HG02852 (cell line): ENCODE measurements at regions not wholly inside any gene's neighbourhood (a gene's known extent, or its start where the extent isn't known, plus 50 kb on each side); places are given as distances from the start of the nearest gene placed in this dataset.
"Not testable (repeated sequence)": the region's sequence is repeated elsewhere in the genome, so short reads cannot be mapped to it uniquely, and the experiment has no call there.

ENCODE experiments used
- ATAC-seq: cut with Tn5 transposase; IDR thresholded peaks from one replicate; pipeline ENCODE4 v1.9.1; 2021; ENCODE audit warnings: mild to moderate bottlenecking, moderate library complexity; ENCODE audit not compliant: unreplicated experiment

GRCh38 chr10:33913194-33913593 lies 578.7 kb upstream of the NRP1 start:
- no peak for ATAC-seq

- not testable (repeated sequence) for ATAC-seq
Measured at GRCh38 chr10:33909476-33909875, 575.0 kb upstream of the NRP1 start.

DNA sequence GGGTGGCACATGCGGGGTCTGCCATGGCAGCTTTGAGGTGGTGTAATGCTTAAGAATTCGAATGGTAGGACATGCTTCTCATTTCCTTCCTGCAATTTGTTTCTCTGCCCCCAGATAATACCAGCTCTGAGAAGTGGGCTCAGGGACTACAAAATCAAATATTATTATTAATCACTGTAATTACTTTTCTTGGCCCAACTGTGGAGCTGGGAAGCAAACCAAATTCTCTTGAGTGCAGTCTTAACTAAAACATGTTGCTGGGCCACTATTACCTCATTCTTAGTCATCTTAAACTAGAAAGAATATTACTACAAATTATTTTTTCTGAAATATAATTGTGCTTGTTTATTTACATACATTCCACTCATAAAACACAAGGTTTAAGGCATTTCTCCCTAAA lies 566.7 kb upstream of the NRP1 start:
- ATAC-seq: no peak

DNA sequence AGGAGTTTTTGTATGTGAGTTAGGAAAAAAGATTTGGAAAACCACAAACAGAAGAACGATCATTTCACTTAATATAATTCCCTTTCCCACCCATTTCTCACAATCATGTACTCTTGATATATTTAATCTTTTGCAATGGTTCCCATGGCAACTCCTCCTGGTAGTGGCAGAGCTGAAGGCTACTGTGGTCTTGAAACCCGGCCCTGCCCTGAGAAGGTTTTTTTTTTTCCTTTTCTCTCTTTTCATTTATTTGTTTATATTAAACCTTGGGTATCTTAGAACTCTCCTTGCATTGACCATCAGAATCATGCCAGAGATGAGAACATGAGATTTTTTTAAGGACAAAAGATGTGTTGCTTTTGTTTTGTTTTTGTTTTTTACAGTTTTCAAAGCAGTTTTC lies 566.1 kb upstream of the NRP1 start:
- ATAC-seq: no peak

- ATAC-seq: no peak
Measured at GRCh38 chr10:33899578-33900531, 565.4 kb upstream of the NRP1 start.

GRCh38 chr10:33897291-33897752 lies 562.9 kb upstream of the NRP1 start:
- no peak for ATAC-seq

- ATAC-seq: no peak
Measured at GRCh38 chr10:33893506-33893905, 559.0 kb upstream of the NRP1 start.

- no peak for ATAC-seq
Measured at GRCh38 chr10:33889371-33889770, 554.9 kb upstream of the NRP1 start.

DNA sequence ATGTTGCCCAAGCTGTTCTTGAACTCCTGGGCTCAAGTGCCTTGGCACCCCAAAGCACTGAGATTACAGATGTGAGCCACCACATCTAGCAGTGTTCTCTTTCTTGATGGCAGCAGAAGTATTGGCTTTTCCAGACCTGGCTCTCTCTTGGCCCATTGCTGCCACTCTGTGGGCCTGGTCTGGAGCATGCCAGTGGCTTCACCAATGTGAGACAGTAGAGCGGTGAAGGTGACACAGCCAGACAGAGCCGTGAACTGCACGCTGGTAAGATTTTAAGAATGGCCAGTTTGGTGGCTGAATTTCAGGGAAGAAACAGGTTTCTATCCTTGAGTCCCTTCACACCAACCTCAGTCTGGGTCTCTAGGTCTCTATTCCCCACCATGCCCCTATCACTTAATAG lies 552.7 kb upstream of the NRP1 start:
- ATAC-seq: no peak

- no peak for ATAC-seq
Measured at GRCh38 chr10:33886299-33886698, 551.8 kb upstream of the NRP1 start.

GRCh38 chr10:33884604-33885003 lies 550.1 kb upstream of the NRP1 start:
- no peak for ATAC-seq

GRCh38 chr10:33883881-33884280 lies 549.4 kb upstream of the NRP1 start:
- no peak for ATAC-seq

GRCh38 chr10:33882996-33883395 lies 548.5 kb upstream of the NRP1 start:
- no peak for ATAC-seq

GRCh38 chr10:33880291-33880690 lies 545.8 kb upstream of the NRP1 start:
- no peak for ATAC-seq

DNA sequence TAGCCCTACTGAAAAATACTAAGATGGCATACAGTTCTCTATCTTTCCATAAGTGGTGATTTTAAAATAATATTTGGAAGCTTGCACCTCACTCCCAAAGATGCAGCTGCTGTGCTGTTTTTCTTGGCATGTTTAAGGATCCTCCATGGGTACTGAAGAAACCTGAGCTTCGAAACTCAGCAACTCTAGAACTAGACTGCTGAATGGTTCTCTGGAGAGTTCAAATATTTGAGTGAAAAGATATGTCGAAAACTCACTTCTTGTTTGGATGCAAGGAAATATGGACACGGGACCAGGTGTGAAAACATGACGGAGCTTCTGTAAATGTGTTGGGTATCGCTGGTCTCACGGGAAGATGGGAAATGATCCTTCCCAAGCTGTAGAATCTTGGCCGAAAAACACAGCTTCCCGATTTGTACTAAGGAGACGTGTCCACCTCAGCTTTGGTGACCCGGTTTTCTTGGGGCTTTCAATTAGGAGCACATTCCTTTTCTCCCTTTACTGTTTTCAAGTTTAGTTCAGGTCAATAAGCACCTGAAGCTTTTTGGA lies 543.8 kb upstream of the NRP1 start:
- ATAC-seq: no peak

- ATAC-seq: no peak
Measured at GRCh38 chr10:33876584-33877400, 542.3 kb upstream of the NRP1 start.

- ATAC-seq: no peak
Measured at GRCh38 chr10:33875924-33876583, 541.6 kb upstream of the NRP1 start.

GRCh38 chr10:33871061-33871956 lies 536.8 kb upstream of the NRP1 start:
- ATAC-seq: no peak

GRCh38 chr10:33869481-33869880 lies 535.0 kb upstream of the NRP1 start:
- ATAC-seq: no peak

DNA sequence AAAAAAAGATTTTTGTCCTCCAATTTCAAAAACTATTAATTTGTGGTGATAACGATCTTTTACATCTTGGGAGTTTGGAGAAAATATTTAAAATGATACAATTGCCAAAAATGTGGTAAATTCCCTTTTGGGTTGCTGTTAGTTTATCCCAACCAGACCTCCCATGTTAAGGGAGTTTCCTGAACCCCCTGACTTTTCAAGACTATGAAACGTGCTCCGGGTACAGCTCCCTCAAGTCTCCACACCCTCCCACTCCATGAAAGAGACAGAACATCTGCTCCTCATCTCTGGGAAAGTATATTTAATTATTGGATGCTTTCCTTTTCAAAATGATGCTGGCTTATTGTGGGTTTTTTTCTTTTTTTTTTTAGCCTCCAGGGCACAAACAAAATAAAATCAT lies 534.6 kb upstream of the NRP1 start:
- no peak for ATAC-seq
